GM18858 (cell line): ENCODE measurements at regions not wholly inside any gene's neighbourhood (a gene's known extent, or its start where the extent isn't known, plus 50 kb on each side); places are given as distances from the start of the nearest gene placed in this dataset.

Experiments
- ATAC-seq: cut with Tn5 transposase; IDR thresholded peaks from one replicate; pipeline ENCODE4 v1.9.1; 2021; ENCODE audit not compliant: unreplicated experiment

GRCh38 chr13:23980160-23980551, 82.9 kb upstream of the C1QTNF9B start:
- ATAC-seq, result peak; percentile 86

- ATAC-seq, result no peak
These were observed 86.4 kb upstream of the C1QTNF9B start for GRCh38 chr13:23983671-23984070.

DNA sequence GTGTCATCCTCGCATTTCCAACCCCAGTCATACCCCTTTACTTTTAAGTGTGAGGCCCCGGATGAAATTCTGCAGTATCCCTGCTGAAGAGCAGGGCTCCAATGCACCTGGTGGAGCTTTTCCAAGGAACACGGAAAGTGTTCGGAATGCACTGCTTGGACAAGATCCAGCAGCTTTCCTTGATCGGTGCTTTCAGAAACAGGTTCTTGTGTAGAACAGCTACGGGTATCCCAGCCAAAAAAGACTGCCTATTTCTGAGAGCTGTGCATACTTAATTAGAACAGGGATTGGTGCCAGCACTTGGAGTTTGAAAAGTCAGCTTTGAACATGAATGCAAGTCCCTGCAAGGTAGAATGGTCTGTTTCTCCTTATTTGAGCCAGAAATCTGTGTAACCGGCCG, 87.2 kb upstream of the C1QTNF9B start:
- no peak for ATAC-seq

DNA sequence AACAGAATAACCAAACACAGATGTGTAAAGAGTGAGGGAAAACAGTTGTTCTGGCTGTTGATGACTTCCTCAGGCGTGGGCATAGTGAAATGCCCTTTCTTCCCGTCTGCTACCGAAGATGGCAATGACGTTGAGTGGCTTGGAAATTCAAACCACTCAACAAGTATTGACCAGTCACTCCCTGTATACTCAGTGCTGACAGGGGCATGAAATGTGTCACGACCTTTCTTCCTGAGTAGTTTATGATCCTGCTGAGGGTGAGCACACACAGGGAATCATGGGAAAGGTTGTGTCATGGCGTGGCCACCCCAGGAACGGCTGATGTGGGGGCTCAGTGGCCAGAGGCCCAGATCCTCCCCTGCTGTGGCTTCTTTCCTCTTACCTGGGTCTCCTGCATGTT, 87.8 kb upstream of the C1QTNF9B start:
- ATAC-seq, result no peak

DNA sequence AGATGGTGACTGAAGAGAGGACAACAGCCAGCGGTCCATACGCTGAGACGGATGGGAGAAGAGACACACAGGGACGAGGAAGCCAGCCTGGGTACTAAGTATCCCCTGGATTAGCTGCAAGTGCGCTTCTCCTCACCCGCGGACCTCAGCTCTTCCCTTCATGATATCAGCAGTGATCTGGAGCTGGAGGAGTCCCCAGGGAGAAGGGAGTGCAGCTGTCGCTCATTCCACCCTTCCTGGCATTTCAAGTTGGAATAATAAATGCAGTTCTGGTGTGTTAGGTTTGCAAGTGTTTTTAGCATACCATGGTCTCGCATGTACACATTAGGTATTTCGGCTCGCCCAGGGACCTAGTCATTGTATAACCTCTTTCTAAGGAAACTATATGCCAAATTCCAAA, 88.5 kb upstream of the C1QTNF9B start:
- no peak for ATAC-seq

DNA sequence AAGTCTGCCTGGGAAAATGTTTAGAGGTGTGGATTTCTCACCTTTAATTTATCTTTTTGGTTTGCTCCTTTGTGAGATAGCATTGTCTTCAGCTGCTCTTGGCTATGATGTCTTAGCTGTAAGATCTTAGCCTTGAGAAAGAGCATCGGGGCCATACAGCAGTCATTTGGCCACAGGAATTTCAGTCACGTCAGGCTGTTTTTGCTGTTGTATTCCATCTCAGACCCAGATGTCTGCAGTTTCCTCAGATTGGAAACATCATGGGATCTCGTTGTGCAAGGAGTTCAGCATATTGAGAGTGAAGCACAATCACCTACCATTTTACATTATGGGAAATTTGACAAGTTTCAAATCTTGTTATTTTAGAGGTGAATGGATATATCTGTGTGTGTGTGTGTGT, 89.3 kb upstream of the C1QTNF9B start:
- ATAC-seq, result no peak

- no peak for ATAC-seq
These were observed 90.1 kb upstream of the C1QTNF9B start for GRCh38 chr13:23987331-23987894.

- ATAC-seq, result no peak
These were observed 91.3 kb upstream of the C1QTNF9B start for GRCh38 chr13:23988546-23989122.

- ATAC-seq, result no peak
These were observed 93.2 kb upstream of the C1QTNF9B start for GRCh38 chr13:23990455-23990854.

- ATAC-seq, result no peak
These were observed 93.8 kb upstream of the C1QTNF9B start for GRCh38 chr13:23991119-23991518.

- no peak for ATAC-seq
These were observed 95.7 kb upstream of the C1QTNF9B start for GRCh38 chr13:23992781-23993679.

DNA sequence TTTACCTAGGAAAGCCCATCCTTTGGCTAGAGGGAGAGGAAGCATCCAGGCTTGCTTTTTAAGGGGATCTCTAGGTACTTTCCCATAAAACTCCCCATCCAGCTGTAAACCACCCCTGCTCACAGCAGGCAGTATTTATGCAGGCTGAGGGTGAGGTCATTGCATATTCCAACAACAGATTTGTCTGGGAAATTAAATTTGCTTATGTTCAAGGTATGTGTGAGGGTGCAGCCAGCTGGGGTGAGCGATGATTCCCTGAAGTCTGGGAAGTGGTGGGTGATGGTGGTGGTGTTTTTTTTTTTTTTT, 96.3 kb upstream of the C1QTNF9B start:
- ATAC-seq, result no peak

DNA sequence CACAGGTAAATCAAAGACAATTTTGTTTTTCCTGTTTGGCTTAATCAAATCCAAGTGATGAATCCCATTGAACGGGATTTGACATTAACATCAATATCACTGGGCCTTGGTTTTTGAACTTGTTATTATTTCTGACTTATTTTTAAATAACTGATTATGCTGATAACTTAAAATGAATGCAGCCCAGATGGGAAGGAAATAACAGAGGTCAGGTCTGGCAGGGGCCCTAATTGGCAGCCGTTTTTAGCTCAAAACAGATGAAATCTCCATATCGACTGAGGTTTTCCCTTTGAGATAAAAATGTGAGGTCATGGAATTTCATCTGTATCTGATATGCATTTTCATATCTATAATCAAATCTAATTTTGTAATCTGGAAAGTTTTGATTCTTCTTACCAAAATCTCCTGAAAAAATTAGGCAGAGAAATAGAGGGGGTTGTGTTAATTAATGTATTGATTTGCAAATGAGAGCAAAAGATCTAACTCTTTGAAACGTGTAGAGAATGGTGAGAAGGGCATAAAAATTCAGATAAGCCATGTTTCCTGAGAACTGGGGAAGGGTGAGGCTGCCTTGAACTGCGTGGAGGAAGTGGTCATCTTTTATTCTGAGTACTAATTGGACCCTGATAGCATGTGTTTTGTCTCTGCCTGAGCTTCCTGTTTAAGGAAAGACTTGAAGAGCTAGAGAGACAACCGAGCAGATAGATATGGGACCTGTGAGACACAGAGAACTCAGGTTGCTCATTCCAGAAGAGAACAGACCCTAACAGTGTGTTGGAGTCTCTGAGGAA, 98.2 kb upstream of the C1QTNF9B start:
- ATAC-seq, result no peak

- ATAC-seq, result no peak
These were observed 99.2 kb upstream of the C1QTNF9B start for GRCh38 chr13:23996456-23996855.

DNA sequence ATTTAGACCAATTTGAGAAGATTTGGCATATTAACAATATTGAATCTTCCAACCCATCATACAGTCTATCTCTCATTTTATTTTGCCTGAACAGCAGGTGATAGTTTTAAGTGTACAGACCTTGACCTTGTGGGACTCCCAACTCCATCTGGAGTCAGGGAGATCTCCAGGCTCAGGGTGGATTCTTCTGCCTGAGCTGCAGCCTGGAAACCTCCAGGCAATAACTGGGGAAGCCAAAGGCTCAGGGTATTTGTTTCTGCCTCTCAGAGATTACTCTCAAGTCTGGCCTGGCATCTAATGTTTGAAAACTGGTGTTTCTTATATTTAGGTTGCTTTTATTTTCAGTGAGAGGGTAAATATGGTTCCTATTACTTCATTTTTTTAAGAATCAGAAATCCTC, 102.1 kb upstream of the C1QTNF9B start:
- ATAC-seq, result no peak

DNA sequence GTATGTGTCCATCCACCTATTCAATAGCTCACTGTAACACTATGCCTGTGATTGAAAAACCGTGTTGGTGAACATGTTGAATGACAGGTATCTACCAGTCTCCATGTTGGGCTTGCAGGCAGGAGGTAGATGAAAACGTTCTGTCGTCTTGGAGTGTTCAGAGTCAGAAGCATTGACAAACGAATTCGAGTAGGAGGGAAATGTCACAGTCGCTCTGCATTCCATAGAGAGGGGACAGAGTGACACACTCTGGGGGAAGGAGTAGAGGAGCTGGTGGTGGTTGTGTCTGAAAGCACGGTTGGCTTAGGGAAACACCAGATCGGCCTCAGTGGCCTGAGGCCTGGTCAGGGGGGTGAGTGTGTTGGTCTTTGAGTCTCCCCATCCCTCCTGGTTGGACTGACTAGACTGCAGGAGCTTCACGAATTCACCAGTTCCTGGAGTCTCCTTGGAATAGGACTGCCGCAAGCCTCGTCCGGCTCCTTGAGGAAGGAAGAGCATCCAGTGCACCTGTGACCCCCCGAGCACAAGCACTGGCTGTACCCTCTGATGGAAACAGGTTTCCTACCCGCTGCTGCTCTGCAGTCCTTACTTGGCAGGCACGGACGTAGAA, 105.0 kb upstream of the C1QTNF9B start:
- no peak for ATAC-seq

DNA sequence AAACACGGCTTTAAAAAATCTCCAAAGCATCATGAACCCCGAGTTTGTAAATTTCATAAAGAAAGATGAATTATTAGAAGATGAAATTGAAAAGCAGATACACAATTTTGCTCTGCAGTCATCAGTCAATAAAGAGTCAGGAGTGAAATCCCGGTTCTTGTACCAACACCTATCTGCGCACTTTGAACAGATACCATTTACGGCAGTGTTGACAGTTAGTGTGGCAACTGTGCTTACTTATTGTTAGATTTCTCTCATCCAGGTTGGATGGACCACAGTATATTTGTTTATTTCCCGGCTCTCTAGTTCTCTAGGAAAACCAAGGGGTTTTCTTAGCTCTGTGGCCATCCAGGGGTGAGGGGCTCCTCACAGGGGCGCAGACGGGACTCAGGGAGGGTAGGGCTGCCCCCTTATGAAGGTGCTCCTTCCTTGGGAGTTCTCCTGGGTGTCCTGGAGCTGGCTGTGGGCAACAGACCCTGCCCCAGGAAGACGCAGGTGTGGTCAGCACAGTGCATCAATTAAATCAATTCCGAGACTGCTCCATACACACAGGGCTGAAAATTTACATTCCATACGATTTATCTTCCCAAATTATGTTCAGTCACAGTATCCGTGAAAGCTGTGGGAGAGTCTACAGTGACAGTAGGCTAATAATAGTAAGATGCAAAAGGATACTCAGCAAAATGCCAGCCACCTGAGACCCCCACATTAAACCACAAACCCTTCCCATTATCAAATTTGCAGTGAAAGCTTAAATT, 107.0 kb upstream of the C1QTNF9B start:
- ATAC-seq, result no peak

DNA sequence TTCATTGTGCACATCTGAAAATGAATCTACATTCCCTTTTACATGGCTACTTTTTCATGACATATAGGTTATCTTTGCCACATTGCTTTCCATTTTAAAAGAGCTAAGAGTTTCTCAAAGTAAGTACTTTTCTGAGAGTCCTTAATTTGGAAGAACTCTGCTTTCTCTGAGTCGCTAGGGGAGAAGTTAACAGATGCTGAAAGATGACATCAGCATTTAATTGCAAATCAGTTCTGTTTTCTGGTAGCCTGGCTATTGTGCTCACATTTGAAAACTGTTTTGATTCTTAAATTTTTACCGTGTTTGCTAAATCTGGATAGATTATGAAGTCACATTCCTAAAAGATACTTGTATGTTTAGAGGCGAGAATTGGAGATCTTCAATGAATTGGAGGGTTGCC, 107.7 kb upstream of the C1QTNF9B start:
- no peak for ATAC-seq

- peak; percentile 62 for ATAC-seq
These were observed 108.5 kb upstream of the C1QTNF9B start for GRCh38 chr13:24005755-24006281.

- no peak for ATAC-seq
These were observed 109.4 kb upstream of the C1QTNF9B start for GRCh38 chr13:24006520-24007248.
